Stimulated activated naive CD8-positive, alpha-beta T cell treated with anti-CD3 and anti-CD28 coated beads, Interleukin-15, Interleukin-2, amounts not matched to agents 100 U/mL and 50 U/mL, for 24 hours (primary cell): ENCODE measurements at regions not wholly inside any gene's neighbourhood (a gene's known extent, or its start where the extent isn't known, plus 50 kb on each side); places are given as distances from the start of the nearest gene placed in this dataset.

Experiments used
- ATAC-seq: fragments of 150-1000 bp; cut with Tn5 transposase; one replicate; pipeline ENCODE4 v1.10.0; 2021
- DNase-seq: peaks from one replicate; pipeline ENCODE4 v3.0.0; 2021

DNA sequence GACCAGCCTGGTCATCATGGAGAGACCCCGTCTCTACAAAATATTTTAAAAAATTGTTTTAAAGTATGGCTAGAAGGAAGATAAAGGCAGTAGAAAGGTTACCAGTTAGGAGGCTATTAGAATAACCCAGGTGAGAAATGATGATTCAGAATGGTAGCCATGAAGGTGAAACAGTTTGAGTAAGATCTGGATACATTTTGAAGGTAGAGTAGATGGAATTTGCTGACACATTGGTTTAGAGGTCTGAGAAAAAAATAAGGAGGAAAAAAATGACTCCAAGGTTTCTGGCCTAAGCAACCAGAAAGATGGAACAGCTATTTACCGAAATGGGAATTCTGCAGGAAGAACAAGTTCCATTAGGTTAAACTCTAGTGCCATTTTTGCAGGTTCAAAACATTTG lies 167.9 kb upstream of the TAB2 start:
- DNase-seq (no peak), ATAC-seq (no peak)

DNA sequence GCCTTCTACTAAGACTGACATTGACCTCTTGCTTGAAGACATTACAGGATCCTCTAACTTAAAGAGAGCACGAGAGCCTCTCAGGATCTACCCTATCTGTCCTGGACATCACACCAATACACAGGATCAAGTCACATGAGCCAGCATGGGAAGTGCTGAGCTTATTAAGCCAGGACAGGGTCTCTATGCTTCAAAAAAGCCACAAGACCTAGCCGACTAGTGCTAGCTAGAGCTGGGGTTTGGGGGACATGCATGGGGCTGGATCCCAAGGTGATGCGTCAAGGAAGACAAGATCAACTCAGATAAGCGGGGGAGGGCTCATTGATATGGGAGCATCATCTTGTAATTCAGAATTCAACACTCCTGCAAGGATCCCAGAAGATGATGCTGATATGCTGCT lies 167.2 kb upstream of the TAB2 start:
- ATAC-seq: no peak
- DNase-seq: no peak

DNA sequence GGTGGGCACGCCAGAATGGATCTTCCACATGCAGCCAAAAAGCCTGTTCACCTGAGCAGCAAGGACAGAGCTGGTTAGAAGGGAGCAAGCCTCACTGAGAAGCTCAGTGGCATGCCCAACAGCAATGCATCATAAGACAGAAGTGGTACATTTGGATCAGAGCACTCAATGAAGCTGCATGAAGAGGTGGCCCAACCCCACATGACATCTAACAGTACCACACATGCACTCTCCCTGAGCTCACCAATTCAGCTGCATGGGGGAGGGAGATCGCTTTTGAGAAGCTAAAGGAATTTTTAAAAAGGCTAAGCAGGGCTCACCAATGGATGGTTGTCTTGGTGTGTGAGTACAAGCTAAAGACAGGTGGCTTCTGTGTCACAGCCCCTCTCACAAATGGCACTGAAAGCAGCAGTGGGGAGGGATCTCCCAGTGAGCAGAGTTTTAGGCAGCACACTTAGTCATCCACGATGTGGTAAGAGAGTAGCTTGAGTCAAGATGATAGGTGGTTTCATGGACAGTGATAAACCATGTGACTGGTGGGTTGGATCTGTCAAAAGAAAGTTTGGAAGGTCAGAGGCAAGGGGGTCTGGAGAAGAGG lies 166.6 kb upstream of the TAB2 start:
- DNase-seq: no peak
- ATAC-seq: peak; percentile 95

DNA sequence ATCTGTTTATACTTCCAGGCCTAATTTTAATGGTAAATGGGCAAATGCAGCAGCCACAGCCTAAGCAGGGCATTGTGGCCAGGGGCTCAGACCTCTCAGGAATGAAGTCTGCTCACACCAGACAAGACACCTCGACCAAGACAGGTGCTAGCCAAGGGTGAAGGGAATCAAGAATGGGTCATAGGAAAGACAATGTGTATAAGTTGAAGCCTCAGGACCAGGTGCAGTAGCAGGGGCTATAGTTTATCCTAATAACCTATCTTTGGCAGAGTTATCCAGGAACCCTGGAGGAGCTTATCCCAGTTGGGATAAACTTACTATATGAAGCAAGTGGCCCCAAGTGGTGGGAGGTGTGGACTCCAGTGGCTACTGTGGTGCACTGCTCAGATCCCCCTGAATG lies 165.0 kb upstream of the TAB2 start:
- DNase-seq (no peak), ATAC-seq (no peak)

DNA sequence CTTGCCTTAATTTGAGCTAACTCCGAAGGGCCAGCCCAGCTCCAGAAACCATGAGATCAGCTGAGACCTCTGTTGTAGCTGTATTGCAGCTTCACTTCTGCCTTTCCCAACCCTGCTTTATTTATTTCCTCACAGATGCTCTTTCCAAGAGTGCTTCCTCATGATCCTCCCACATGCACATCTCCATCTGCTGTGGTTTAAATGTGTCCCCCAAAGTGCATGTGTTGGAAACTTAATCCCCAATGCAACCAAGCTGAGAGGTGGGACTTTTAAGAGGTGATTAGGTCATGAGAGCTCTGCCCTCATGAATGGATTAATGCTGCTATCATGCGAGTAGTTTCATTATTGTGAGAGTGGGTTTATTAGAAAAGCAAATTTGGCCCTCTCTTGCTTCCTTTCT lies 164.4 kb upstream of the TAB2 start:
- ATAC-seq (no peak), DNase-seq (no peak)

DNA sequence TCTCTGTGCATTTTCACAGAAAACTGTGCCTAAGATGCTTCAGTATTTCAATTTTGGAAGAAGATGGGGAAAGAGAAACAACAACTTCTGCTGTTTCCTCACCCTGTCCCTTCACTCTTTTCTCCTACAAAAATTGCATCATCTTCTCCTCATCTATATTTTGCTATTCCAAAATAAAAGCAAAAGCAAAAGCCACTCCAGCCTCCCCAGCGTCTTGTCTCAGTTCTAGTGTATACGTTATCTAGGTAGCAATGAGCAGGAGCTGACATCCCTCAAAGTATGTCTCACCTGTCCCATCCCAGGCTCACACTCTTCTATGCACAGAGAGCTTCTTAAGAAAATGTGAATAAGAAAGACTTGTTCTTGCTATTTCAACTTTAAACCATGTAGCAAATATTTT lies 163.8 kb upstream of the TAB2 start:
- no peak for DNase-seq
- no peak for ATAC-seq

DNA sequence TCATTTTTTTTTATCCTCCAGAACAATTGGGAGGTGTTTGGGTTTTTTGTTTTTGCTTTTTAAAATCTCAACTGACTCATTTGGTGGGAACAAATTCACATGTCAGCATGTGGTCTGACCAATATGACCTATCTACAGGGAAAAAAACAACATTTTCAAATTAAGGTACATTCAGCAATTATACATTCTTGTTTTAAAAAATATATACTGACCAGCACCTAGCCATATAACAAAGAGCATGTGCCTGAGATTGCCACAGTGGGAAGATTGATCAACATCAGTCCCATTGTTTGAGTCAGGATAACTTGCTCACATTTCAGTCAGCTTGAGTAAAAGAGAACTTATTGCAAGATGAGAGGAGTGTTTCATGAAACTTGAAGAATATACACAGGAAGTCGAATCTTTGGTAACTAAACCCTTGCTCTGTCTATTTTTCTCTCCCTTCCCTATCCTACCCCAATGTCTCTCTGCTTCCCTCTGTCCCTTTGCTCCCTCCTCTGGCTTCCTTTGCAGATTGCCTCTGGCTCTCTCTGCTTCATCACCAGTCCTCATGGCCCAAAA lies 163.2 kb upstream of the TAB2 start:
- DNase-seq (no peak), ATAC-seq (no peak)

DNA sequence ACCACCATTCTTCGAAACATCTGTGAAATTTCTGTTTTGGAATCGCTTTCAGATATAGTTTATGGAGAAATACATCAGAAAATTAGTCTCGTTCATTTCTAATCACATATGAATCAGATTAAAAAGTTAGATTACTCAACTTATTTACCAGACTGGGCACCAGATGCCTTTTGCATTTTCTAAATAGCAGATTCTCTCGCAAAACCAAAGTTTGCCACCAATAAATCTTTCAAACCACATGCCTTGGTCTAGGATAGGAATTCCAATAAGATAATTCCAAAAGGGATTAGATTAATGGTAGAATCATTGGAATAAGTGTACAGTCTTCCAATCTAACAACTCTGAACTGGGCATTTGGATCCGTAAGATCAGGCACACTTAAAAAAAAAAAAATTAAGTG lies 160.4 kb upstream of the TAB2 start:
- ATAC-seq: no peak
- DNase-seq: no peak

DNA sequence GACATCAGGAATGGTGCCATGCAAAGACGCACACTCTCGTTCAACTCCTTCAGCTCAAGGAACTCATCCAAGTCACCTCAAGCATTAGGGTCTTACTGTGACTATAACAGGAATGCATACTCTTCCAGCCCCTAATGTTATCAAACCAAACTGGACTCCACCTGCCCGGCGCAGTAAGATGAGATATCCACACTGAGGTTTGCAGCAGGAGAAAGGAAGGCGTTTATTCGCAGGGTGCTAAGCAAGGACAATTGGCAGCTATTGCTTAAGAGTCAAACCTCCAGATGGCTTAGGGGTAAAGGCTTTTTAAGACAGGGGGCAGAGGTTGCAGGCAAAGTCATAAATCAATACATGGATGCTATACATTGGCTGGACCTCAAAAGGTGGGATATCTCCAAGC lies 159.4 kb upstream of the TAB2 start:
- DNase-seq: no peak

DNA sequence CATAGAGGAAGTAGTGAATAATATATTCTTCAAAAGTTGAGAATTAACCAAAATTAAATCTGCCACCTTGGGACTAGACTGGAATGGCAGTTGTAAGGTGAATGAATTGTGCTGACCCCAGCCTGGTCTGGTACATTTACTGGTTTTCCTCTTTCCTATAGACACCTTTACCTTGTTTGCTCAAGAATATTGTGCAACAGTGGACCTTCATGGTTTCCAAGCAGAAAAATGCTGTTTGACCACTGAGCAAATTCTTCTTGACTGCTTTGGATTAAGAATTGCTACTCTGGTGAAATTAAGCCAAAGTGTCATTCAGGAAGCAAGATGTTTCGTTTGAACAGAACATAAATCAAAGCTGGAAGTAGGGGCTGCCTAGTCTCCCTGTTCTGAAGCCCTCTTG lies 156.6 kb upstream of the TAB2 start:
- ATAC-seq: no peak

More for the DNA sequence above, 159.4 kb upstream of the TAB2 start:
- ATAC-seq: no peak

DNA sequence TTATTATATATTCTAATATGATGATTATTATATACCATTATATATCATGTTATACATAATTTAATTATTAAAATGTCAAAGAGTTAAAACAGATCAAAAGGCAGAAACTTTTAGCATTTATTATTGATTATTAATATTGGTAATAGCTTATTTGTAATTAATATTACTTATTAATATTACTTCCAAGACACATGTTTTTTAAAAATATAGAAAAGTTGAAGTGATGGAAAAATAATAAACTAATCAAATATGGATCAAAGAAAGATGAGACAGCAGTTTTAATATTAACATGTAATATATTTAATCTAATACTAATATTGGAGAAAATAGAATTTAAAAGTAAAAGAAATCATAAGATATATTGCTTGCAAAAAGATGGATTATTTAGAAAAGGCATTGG lies 154.6 kb upstream of the TAB2 start:
- no peak for ATAC-seq
- no peak for DNase-seq

More for the DNA sequence above, 156.6 kb upstream of the TAB2 start:
- DNase-seq: no peak

DNA sequence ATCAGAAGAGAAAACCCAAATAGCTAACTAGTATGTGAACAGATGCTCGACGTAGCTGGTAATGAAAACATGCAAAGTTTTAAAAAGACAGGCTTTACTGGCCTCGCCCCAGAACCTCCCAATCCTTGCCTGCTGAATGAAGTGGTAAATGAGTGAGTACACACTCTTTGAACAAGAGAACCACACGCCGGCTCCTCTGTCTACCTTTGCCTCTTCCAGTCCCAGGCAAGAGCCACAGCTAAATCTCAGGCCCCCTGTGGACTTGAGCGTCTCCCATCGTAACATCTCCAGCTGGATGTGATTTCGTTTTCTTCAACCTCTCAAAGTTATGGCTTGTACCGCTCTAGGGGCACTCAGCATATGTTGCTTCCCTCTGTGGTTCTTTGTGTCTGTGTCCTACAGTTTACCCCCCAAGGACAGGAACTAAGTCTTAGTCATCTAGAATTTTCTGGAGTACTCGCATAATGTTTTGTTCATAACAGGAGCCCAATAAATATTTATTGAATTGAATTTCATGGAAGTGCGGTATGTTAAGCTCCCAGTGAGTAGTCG lies 153.2 kb upstream of the TAB2 start:
- ATAC-seq (no peak), DNase-seq (no peak)

DNA sequence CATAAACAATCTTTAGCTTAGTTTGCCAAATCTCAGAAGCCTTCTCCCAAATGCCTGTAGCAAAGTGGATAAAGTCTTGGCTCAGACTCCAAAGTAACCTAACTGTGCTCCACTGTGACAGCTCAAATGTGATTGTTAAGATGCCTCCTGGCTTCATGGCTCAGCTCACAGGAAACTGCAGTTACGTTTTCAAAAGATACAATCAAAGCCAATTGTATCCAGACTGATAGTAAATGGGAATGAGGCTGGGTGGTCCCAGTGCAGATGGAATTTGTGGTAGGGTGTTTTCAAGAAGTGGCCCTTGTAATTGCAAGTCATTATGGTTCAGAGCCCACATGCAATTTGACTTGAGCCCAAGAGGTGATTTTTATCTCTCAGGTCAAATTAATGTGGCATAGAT lies 151.2 kb upstream of the TAB2 start:
- ATAC-seq: no peak

DNA sequence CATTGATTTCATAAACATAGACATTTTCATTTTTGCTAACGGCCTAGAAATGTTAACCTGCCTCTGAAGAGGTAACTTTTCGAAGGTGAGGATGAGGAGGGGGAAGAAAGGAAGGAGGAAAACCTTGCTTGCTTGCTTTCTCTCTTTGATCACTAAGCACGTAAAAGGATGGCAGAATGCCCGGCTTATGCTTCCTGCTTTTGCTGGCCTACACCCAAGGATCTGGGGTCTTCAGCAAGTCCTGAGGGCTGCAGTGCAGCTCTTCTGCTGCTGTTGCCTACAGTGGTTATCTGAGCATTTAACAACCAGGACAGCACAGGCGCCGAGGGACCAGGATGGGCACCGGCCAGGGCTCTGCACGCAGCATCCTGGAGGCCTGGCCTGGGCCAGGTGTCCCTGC lies 150.8 kb upstream of the TAB2 start:
- peak; percentile 27 for DNase-seq
- no peak for ATAC-seq

More for the DNA sequence above, 151.2 kb upstream of the TAB2 start:
- no peak for DNase-seq

DNA sequence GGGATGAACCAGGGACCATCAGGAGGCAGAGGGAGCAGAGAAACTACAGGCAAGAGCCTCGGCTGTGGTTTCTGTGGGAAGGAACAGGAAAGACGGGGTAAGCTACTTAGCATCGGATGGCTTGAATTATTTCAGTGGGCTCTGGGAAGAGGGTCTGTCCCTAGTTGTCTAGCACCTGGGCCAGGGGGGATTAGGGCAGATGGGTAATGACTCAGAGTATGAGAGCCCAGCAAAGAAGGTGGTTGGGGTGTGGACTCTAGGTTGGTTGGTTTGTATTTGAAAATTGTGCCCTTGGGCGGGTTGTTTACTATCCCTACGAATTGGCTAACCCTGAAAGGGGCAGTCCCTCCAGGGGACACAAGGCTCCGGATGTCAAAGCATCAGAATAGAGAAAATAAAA lies 148.5 kb upstream of the TAB2 start:
- no peak for DNase-seq
- peak; percentile 59 for ATAC-seq

DNA sequence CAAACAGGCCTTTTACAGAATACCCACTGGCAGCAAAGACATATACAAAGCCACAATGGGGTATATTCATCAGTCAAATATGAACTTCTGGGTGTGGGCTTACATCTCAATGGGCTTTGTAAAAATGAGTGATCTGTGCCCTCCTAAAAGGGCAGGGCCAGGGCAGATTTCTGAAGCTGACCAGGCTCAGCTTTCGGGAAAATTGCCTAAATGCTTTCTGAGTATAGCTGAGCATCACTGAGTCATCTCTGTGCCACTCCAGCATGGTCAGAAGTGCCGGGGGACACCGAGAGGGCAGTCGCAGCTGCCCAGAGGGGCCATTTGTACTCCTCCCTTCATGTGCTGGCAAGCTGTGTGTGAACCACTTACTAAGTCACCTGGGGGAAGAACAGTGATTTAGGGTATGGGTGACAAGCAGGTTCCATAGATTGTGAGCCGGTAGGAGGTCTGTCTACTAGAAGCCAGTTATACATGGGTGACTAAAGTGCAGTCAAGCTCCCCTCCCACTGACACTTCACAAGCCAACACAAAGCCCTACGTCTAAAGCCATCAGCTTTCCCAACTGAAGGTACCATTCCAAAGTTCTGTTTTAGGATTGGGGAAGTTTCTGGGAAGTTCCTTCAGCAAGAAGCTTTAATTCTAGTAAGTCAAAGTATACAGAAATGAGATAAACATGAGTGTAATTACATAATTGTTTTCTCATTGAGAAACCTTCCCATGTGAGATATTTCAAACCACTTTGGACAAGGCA lies 147.6 kb upstream of the TAB2 start:
- peak; percentile 37 for ATAC-seq
- DNase-seq: no peak

DNA sequence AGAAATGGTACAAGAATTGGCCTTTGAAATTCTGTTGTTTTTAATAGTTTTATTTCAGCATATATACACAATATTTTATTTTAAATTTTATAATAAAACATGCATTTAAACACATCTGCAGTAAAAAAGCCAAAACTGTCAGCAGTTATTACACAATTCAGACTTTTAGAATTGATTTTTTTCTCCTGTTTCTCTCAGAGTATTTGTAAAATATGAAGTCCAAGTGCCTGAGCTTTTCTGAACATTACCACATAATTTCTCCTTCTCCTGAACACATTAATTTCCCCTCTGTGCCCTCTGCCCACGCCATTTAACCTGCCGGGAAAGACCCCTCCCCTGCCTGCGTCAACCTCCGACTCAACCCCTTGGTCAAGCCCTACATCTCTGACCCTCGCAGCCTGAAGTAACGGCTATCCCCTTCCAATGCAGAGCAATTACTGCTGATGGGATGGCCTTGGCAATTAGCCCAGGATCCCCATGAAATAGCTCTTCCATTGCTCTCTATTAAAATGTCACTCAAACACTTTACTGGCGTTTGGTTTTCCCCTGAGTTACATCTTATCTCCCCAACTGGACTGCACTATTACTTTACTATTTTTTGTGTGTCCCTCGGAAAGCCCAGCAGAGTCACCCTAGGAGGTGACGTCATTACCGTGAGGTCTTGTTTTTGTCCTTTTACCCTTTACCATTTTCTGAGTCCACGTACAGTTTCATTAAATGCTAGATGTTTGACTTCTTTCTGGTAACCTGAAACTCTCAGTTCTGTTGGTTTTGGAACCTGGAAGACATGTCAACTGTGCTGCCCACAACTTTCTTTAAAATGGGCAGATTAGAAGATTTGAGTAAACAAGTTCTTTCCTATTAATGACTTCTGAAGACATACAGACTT lies 146.7 kb upstream of the TAB2 start:
- peak; percentile 47 for ATAC-seq

DNA sequence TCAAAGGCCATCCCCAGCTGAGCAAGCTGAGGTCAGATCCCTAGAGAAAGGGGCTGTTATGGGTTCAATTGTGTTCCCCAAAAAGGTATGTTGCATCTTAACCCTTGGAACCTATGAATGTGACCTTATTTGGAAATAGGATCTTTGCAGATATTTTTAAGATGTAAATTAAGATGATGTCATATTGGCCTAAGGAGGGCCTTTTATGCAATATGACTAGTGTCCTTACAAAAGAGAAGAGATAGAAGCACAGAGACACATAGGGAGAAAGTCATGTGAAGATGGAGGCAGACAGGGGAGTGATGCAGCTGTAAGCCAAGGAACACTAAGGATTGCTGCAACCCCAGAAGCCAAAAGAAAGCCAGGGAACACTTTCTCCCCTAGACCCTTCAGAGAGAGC lies 144.3 kb upstream of the TAB2 start:
- DNase-seq: no peak

More for the DNA sequence above, 146.7 kb upstream of the TAB2 start:
- DNase-seq: no peak

DNA sequence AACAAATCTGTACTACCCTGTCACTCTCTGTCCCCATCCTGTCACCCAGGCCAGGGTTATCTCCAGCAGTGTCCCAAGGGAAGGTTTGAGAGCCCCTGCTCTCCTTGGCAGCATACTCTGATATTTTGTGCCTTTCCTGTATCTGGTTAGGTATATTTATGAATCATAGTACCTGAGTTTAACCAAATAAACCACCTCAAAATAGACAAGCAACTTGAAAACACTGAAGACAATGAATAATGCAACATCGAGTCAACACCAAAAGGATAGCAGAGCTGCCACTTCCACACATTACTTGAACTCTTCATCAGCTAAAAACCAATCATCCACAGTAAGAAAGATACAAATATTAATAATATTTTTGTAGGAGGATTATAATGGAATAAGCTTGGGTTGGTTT lies 142.6 kb upstream of the TAB2 start:
- DNase-seq: no peak
- ATAC-seq: no peak

More for the DNA sequence above, 144.3 kb upstream of the TAB2 start:
- no peak for ATAC-seq

DNA sequence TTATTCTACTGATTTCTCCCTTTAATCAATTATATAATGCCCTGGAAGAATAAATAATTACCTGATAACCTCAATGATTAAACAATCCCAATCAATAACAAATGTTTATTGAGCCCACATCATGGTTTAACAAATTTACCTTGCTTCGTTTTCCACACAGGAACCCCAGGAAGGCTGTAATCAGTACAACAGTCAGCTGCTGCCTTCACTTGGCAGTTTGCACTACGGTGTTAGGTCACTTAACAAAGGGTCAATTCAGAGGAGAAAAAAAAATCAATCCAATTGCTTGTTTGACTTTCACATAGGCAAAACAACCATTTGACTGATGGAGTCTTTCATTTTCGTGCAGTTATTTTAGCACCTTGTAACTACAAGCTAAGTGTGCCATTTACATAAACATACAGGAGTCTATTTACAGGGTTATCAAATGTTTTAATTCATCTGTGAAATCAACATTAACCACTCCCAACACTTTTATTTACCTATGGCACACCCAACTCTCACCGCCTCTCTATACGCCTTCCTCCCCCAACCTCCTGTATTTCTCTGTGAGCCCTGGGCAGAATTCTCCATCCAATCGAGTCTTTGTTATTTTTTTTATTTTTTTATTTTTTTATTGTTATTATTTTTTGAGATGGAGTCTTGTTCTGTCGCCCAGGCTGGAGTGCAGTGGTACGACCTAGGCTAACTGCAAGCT lies 140.4 kb upstream of the TAB2 start:
- ATAC-seq (no peak), DNase-seq (no peak)

DNA sequence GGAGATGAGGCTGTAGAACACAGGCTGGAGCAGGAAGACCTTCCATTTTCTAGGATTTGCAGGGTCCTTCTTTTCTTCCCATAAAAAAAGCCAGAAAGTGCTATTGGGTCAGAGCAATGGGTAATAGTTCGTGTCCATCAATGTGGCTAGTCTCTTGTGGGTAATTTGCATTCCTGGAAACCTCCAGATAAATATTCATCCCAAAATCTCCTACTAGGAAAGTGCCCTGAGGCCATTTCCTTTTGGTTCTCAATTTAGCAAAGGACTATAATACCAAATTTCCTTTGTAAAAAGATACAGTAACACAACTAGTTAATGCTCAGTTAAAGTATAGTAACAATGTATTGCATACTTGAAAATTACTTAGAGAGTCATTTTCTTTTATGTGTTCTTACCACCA lies 138.1 kb upstream of the TAB2 start:
- DNase-seq (no peak), ATAC-seq (no peak)

DNA sequence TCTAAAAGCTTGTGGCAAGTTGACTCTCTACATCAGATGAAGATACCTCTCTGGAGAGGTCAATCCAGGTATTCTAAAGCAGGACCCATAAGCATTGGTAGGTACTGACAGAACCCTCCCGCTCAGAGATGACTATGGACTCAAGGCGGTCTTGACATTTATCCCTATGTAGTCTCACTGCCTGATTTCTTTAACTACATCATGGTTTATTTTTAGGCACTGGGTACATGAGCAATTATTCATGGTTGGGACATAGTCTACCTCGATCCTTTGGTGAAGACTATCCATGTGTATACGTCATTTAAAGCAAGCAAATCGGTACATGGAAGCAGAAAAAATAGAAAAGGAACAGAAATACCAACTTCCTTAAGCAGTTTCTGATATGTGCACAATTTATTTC lies 136.2 kb upstream of the TAB2 start:
- no peak for DNase-seq
- no peak for ATAC-seq
